ENCODE measurements at regions not wholly inside any gene's neighbourhood (a gene's known extent, or its start where the extent isn't known, plus 50 kb on each side); places are given as distances from the start of the nearest gene placed in this dataset.

DNA sequence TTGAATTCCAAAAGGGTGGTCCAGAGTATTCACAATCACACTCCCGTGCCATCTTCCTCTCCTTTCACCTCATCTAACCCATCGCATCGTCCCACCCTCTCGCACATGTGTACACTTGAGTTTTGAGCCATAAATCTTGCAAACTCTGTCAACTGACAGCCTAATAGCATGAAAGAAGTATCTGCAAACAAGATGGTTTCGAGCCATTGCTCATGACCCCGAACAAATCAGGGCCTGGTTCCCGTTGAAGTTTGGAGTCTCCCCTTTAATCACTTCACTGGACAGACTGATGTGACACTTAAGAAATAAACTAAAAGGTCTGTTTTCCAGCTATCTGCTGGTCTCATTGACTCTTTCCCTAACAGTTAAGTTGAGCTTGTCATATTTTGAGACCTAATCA is 223.6 kb upstream of the SOX5 start:
- Histone ChIP-seq H3K9me2 (replicated peaks; ENCODE audit: insufficient read depth) (no peaks in the 10 kb centered on the region), H3K4me2 (no peak overlapping the region), H3K9me3 (ENCODE audit: low read depth) (no peaks in the 10 kb centered on the region), H3K4me1 (ENCODE audit: insufficient read depth) (no peaks in the 10 kb centered on the region), H3K27ac (no peak overlapping the region), H3K79me2 (no peaks in the 10 kb centered on the region), H3K4me3 (no peak overlapping the region), H4K20me1 (ENCODE audit: insufficient read depth, poor library complexity, severe bottlenecking) (no peaks in the 10 kb centered on the region), H3K27me3 (no peaks in the 10 kb centered on the region), H3K36me3 (replicated peaks; ENCODE audit: insufficient read depth, low read depth) (no peaks in the 10 kb centered on the region), H2AFZ (no peak overlapping the region)
- TF ChIP-seq EZH2 (IDR thresholded peaks at IDR 0.05; ENCODE audit: borderline replicate concordance) (no peak), EZH2phosphoT487 (IDR thresholded peaks at IDR 0.05; ENCODE audit: low read depth, severe bottlenecking, unreplicated experiment) (no peak)
- TF ChIP-seq, protein P1, sequence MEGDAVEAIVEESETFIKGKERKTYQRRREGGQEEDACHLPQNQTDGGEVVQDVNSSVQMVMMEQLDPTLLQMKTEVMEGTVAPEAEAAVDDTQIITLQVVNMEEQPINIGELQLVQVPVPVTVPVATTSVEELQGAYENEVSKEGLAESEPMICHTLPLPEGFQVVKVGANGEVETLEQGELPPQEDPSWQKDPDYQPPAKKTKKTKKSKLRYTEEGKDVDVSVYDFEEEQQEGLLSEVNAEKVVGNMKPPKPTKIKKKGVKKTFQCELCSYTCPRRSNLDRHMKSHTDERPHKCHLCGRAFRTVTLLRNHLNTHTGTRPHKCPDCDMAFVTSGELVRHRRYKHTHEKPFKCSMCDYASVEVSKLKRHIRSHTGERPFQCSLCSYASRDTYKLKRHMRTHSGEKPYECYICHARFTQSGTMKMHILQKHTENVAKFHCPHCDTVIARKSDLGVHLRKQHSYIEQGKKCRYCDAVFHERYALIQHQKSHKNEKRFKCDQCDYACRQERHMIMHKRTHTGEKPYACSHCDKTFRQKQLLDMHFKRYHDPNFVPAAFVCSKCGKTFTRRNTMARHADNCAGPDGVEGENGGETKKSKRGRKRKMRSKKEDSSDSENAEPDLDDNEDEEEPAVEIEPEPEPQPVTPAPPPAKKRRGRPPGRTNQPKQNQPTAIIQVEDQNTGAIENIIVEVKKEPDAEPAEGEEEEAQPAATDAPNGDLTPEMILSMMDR (IDR thresholded peaks at IDR 0.05; ENCODE audit: poor library complexity) = no peak
- 46% methylated on average over 7 of the region's 7 CpGs for WGBS (ENCODE audit: low lambda C conversion rate, missing lambda C conversion rate)
- DNase-seq (ENCODE audit: low spot score) = peak; percentile 8

DNA sequence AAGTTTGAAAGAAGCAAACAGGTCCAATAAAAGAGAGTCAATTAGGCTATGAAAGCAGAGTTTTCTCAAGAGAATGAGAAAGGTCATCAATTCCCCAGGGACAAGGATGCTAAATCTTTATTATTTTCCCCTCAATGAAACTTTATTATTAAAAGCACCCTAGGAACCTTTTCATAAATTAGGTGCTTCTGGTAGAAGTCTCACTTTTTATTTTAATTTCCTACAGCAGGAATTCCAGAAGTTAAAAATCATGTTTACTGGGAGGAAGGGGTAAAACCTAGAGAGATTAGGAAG is 223.2 kb upstream of the SOX5 start:
- Histone ChIP-seq H3K36me3 (replicated peaks; ENCODE audit: insufficient read depth, low read depth) (no peaks in the 10 kb centered on the region), H2AFZ (no peak overlapping the region), H4K20me1 (ENCODE audit: insufficient read depth, poor library complexity, severe bottlenecking) (no peaks in the 10 kb centered on the region), H3K4me1 (ENCODE audit: insufficient read depth) (no peaks in the 10 kb centered on the region), H3K4me3 (no peak overlapping the region), H3K4me2 (no peak overlapping the region), H3K9me3 (ENCODE audit: low read depth) (no peaks in the 10 kb centered on the region), H3K9me2 (replicated peaks; ENCODE audit: insufficient read depth) (no peaks in the 10 kb centered on the region), H3K27me3 (no peaks in the 10 kb centered on the region), H3K79me2 (no peaks in the 10 kb centered on the region), H3K27ac (no peak overlapping the region)
- TF ChIP-seq EZH2 (IDR thresholded peaks at IDR 0.05; ENCODE audit: borderline replicate concordance) = no peak
- no peak for TF ChIP-seq EZH2phosphoT487 (IDR thresholded peaks at IDR 0.05; ENCODE audit: low read depth, severe bottlenecking, unreplicated experiment)
- TF ChIP-seq, protein P1 (IDR thresholded peaks at IDR 0.05; ENCODE audit: poor library complexity) = no peak
- no peak for DNase-seq (ENCODE audit: low spot score)

DNA sequence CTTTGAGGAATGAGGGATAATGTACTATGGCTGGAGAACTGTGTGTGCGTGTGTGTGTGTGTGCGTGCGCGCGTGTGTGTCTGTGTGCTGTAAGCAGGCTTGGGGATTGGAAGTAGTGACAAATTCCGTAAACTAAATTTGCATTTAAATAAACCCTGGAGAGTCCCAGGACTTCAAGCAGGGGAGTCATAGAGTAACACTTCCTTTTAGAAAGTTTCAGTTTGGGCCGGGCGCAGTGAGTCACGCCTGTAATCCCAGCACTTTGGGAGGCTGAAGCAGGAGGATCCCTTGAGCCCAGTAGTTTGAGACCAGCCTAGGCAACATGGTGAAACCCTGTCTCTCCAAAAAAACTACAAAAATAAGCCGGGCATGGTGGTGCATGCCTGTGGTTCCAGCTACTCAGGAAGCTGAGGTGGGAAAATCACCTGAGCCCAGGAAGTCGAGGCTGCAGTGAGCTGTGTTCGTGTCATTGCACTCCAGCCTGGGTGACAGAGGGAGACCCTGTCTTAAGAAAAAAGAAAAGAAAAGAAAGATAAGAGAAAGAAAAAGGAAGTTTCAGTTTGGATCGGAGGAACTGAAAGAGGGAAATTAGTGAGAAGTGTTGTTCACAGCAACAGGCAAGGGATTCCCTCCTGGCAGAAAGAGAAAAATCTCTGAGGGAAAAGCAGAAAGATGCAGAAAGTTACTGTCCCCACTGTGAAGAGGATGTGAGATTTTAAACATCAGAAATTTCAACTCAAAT is 222.7 kb upstream of the SOX5 start:
- Histone ChIP-seq H4K20me1 (ENCODE audit: insufficient read depth, poor library complexity, severe bottlenecking) (no peaks in the 10 kb centered on the region), H3K27ac (no peak overlapping the region), H3K9me2 (replicated peaks; ENCODE audit: insufficient read depth) (no peaks in the 10 kb centered on the region), H3K4me2 (no peak overlapping the region), H3K79me2 (no peaks in the 10 kb centered on the region), H3K9me3 (ENCODE audit: low read depth) (no peaks in the 10 kb centered on the region), H2AFZ (no peak overlapping the region), H3K36me3 (replicated peaks; ENCODE audit: insufficient read depth, low read depth) (no peaks in the 10 kb centered on the region), H3K4me1 (ENCODE audit: insufficient read depth) (no peaks in the 10 kb centered on the region), H3K27me3 (no peaks in the 10 kb centered on the region), H3K4me3 (no peak overlapping the region)
- TF ChIP-seq EZH2phosphoT487 (IDR thresholded peaks at IDR 0.05; ENCODE audit: low read depth, severe bottlenecking, unreplicated experiment) (no peak), EZH2 (IDR thresholded peaks at IDR 0.05; ENCODE audit: borderline replicate concordance) (no peak)
- TF ChIP-seq, protein P1 (IDR thresholded peaks at IDR 0.05; ENCODE audit: poor library complexity) = no peak
- no peak for DNase-seq (ENCODE audit: low spot score)
- WGBS (ENCODE audit: low lambda C conversion rate, missing lambda C conversion rate) = 97% methylated on average over 13 of the region's 13 CpGs

DNA sequence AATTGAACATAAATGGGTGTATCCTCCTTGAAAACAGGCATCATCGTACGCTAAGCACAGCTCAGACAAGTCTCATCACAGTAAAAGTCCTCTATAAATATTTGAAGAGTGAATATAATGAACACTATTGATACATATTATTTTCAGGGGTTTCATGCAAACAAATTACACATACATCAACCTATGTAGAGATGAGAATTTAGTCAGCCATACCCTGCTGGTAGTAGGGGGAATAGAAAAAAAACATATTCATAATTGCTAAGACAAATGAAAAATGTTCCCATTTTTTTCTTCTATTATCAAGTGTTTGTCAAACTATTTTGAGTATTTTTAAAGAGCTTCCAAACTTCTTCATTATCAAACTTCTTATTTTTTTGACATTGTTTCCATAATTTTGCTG is 205.6 kb upstream of the SOX5 start:
- DNase-seq (ENCODE audit: low spot score) = no peak
- Histone ChIP-seq H3K27me3 (no peaks in the 10 kb centered on the region), H3K9me2 (replicated peaks; ENCODE audit: insufficient read depth) (no peaks in the 10 kb centered on the region), H3K36me3 (replicated peaks; ENCODE audit: insufficient read depth, low read depth) (no peaks in the 10 kb centered on the region), H3K79me2 (no peaks in the 10 kb centered on the region), H3K4me3 (no peak overlapping the region), H4K20me1 (ENCODE audit: insufficient read depth, poor library complexity, severe bottlenecking) (no peaks in the 10 kb centered on the region), H2AFZ (no peak overlapping the region), H3K9me3 (ENCODE audit: low read depth) (no peaks in the 10 kb centered on the region), H3K4me2 (no peak overlapping the region), H3K27ac (no peak overlapping the region), H3K4me1 (ENCODE audit: insufficient read depth) (no peaks in the 10 kb centered on the region)
- TF ChIP-seq, protein P1 (IDR thresholded peaks at IDR 0.05; ENCODE audit: poor library complexity) = no peak
- TF ChIP-seq EZH2 (IDR thresholded peaks at IDR 0.05; ENCODE audit: borderline replicate concordance) = no peak
- TF ChIP-seq EZH2phosphoT487 (IDR thresholded peaks at IDR 0.05; ENCODE audit: low read depth, severe bottlenecking, unreplicated experiment) = no peak
- WGBS (ENCODE audit: low lambda C conversion rate, missing lambda C conversion rate) = 97% methylated on average over 2 of the region's 2 CpGs
